Neural progenitor cell (in vitro differentiated cells): ENCODE measurements at regions not wholly inside any gene's neighbourhood (a gene's known extent, or its start where the extent isn't known, plus 50 kb on each side); places are given as distances from the start of the nearest gene placed in this dataset.

Experiments used
- EZH2 ChIP-seq: fragments of 200-600 bp; sonication (generic); IDR thresholded peaks from 2 replicates; pipeline ENCODE4 v1.6.1; 2017; ENCODE audit warnings: antibody characterized with exemption, mild to moderate bottlenecking, moderate library complexity
- EZH2phosphoT487 ChIP-seq: fragments of 200-600 bp; sonication (generic); IDR thresholded peaks from 2 replicates; pipeline ENCODE4 v1.6.1; 2017; ENCODE audit warnings: antibody characterized with exemption
- TF ChIP-seq, protein P1 (sequence below): fragments of 200-600 bp; sonication (generic); IDR thresholded peaks from 2 replicates; pipeline ENCODE4 v1.5.1; 2017; ENCODE audit warnings: antibody characterized with exemption, mild to moderate bottlenecking

DNA sequence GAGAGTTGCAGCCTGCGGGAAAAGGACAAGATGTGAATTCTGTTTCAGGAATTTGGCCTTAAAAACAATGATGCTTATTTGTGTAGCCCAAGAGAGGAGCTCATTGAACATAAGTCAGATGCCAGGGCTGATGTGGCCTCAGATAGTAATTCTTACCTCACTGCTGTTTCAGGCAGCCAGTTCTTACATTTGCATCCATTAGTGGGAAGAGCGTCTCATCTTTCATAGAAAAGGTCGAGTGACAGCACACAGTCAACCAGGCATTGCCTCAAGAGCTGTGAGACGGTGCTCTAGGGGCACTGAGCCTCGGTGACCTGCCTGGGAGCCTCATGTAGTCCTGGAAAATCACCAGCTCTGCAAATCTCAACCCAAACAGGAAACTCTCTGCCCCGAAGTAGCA lies 174.9 kb upstream of the FRG1 start:
- no peak for TF ChIP-seq EZH2
- TF ChIP-seq, protein P1, sequence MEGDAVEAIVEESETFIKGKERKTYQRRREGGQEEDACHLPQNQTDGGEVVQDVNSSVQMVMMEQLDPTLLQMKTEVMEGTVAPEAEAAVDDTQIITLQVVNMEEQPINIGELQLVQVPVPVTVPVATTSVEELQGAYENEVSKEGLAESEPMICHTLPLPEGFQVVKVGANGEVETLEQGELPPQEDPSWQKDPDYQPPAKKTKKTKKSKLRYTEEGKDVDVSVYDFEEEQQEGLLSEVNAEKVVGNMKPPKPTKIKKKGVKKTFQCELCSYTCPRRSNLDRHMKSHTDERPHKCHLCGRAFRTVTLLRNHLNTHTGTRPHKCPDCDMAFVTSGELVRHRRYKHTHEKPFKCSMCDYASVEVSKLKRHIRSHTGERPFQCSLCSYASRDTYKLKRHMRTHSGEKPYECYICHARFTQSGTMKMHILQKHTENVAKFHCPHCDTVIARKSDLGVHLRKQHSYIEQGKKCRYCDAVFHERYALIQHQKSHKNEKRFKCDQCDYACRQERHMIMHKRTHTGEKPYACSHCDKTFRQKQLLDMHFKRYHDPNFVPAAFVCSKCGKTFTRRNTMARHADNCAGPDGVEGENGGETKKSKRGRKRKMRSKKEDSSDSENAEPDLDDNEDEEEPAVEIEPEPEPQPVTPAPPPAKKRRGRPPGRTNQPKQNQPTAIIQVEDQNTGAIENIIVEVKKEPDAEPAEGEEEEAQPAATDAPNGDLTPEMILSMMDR = no peak
- no peak for TF ChIP-seq EZH2phosphoT487
